Fibroblast of lung (primary cell): ENCODE measurements at regions not wholly inside any gene's neighbourhood (a gene's known extent, or its start where the extent isn't known, plus 50 kb on each side); places are given as distances from the start of the nearest gene placed in this dataset.

ENCODE experiments used
- DNase-seq, 2 donors: peaks; one replicate each; pipeline versions ENCODE4 v3.0.0 to v3.0.0-alpha.2; 2010; ENCODE audit warnings: low read depth in 2 of 2
- H2AFZ ChIP-seq: 2 replicates; pipeline ENCODE4 v1.5.1; 2012; ENCODE audit warnings: low read length, control low read depth, inconsistent platforms
- H3K27ac ChIP-seq: 2 replicates; pipeline ENCODE4 v1.5.1; 2011; ENCODE audit warnings: low read length, control low read depth; ENCODE audit not compliant: insufficient read depth
- H3K27me3 ChIP-seq: 2 replicates; pipeline ENCODE4 v1.5.1; 2011; ENCODE audit warnings: mild to moderate bottlenecking, low read length; ENCODE audit not compliant: control insufficient read depth, insufficient read depth
- H3K36me3 ChIP-seq: 2 replicates; pipeline ENCODE4 v1.5.1; 2011; ENCODE audit warnings: low read length; ENCODE audit not compliant: control insufficient read depth, insufficient read depth
- H3K4me1 ChIP-seq: 2 replicates; pipeline ENCODE4 v1.5.1; 2011; ENCODE audit warnings: low read length; ENCODE audit not compliant: control insufficient read depth, insufficient read depth; ENCODE audit errors: extremely low read depth
- H3K4me2 ChIP-seq: 2 replicates; pipeline ENCODE4 v1.5.1; 2011; ENCODE audit warnings: low read length, control low read depth; ENCODE audit not compliant: insufficient read depth; ENCODE audit errors: extremely low read depth
- H3K4me3 ChIP-seq, 4 experiments: fragments of 200-600 bp in 1 of 4; sonication (generic) in 1 of 4; replicated peaks in 1 of 4; 2 replicates each; pipeline ENCODE4 v1.5.1; 2011 to 2016; ENCODE audit warnings: low read length in 4 of 4, low read depth in 3 of 4, mild to moderate bottlenecking in 3 of 4, control low read depth in 2 of 4, inconsistent platforms in 1 of 4, mixed read lengths in 1 of 4; ENCODE audit not compliant: insufficient read depth in 1 of 4; ENCODE audit errors: control extremely low read depth in 1 of 4
- H3K79me2 ChIP-seq: 2 replicates; pipeline ENCODE4 v1.5.1; 2012; ENCODE audit warnings: mild to moderate bottlenecking, low read length, inconsistent platforms; ENCODE audit not compliant: control insufficient read depth, insufficient read depth
- H3K9ac ChIP-seq: 2 replicates; pipeline ENCODE4 v1.5.1; 2011; ENCODE audit warnings: mild to moderate bottlenecking, low read length, control low read depth; ENCODE audit not compliant: insufficient read depth
- H3K9me3 ChIP-seq: 2 replicates; pipeline ENCODE4 v1.5.1; 2012; ENCODE audit warnings: low read depth, low read length; ENCODE audit not compliant: control insufficient read depth, insufficient read depth
- H4K20me1 ChIP-seq: 2 replicates; pipeline ENCODE4 v1.5.1; 2011; ENCODE audit warnings: low read length; ENCODE audit not compliant: control insufficient read depth, insufficient read depth; ENCODE audit errors: extremely low read depth
- CTCF ChIP-seq, 2 donors: IDR thresholded peaks in 1 of 2; conservative IDR thresholded peaks in 1 of 2; 1 replicate in 1 of 2; 2 replicates in 1 of 2; pipeline ENCODE4 v1.5.1; 2011 to 2012; ENCODE audit warnings: low read length in 2 of 2, control low read depth in 1 of 2, inconsistent platforms in 1 of 2, low read depth in 1 of 2, mild to moderate bottlenecking in 1 of 2
- EZH2 ChIP-seq: IDR thresholded peaks from 2 replicates; pipeline ENCODE4 v1.5.1; 2012; ENCODE audit warnings: low read length, control low read depth, mild to moderate bottlenecking; ENCODE audit errors: missing control alignments

GRCh38 chr10:8527773-8528172 lies 473.3 kb downstream of the GATA3 start:
- Histone ChIP-seq H3K4me1 (no peaks in the 10 kb centered on the region), H2AFZ (no peak overlapping the region), H3K27ac (no peak overlapping the region), H4K20me1 (no peaks in the 10 kb centered on the region), H3K36me3 (no peaks in the 10 kb centered on the region), H3K79me2 (no peaks in the 10 kb centered on the region), H3K27me3 (no peaks in the 10 kb centered on the region), H3K9me3 (no peaks in the 10 kb centered on the region), H3K4me2 (no peak overlapping the region), H3K4me3 (no peak overlapping the region), H3K9ac (no peak overlapping the region)
- no peak for TF ChIP-seq EZH2
- no peak for TF ChIP-seq CTCF (conservative IDR thresholded peaks at IDR 0.05 in 1 of 2, IDR thresholded peaks at IDR 0.05 in 1 of 2; ENCODE audit: low read depth in 1 of 2, low read length in 2 of 2)
- DNase-seq, result no peak

- H3K4me3 ChIP-seq, result no peak overlapping the region
- H3K4me2 ChIP-seq, result no peak overlapping the region
- no peak for DNase-seq
- no peaks in the 10 kb centered on the region for H3K79me2 ChIP-seq
- no peak overlapping the region for H2AFZ ChIP-seq
- no peak overlapping the region for H3K9ac ChIP-seq
- no peaks in the 10 kb centered on the region for H4K20me1 ChIP-seq
- no peak for TF ChIP-seq CTCF (conservative IDR thresholded peaks at IDR 0.05 in 1 of 2, IDR thresholded peaks at IDR 0.05 in 1 of 2; ENCODE audit: low read depth in 1 of 2, low read length in 2 of 2)
- TF ChIP-seq EZH2, result no peak
- H3K36me3 ChIP-seq, result no peaks in the 10 kb centered on the region
- H3K4me1 ChIP-seq, result no peaks in the 10 kb centered on the region
- no peaks in the 10 kb centered on the region for H3K9me3 ChIP-seq
- H3K27ac ChIP-seq, result no peak overlapping the region
- H3K27me3 ChIP-seq, result no peaks in the 10 kb centered on the region
Measured at GRCh38 chr10:8531116-8531515, 476.6 kb downstream of the GATA3 start.

DNA sequence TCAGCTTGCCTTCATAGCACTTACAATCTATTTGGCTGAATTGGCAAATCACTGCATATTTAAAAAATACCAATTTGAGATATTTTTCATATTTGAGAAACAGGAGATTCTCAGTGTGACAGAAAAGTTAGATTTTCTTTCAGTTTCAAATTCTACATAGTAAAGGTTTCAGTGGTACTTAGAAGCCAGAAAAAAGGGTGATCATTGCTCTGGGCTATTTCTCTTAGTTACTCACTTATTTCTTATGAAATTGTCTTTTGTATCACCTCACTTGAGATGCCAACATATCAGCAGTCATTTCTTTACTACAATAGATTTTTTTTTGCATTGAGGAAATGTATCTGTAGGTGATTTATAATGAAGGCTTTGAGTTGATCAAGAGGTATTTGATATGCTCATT lies 478.2 kb downstream of the GATA3 start:
- H3K4me1 ChIP-seq, result no peaks in the 10 kb centered on the region
- H3K79me2 ChIP-seq, result no peaks in the 10 kb centered on the region
- H2AFZ ChIP-seq, result no peak overlapping the region
- H4K20me1 ChIP-seq, result no peaks in the 10 kb centered on the region
- no peak overlapping the region for H3K9ac ChIP-seq
- H3K4me2 ChIP-seq, result no peak overlapping the region
- no peak overlapping the region for H3K4me3 ChIP-seq
- DNase-seq, result no peak
- no peaks in the 10 kb centered on the region for H3K27me3 ChIP-seq
- TF ChIP-seq EZH2, result no peak
- TF ChIP-seq CTCF (conservative IDR thresholded peaks at IDR 0.05 in 1 of 2, IDR thresholded peaks at IDR 0.05 in 1 of 2; ENCODE audit: low read depth in 1 of 2, low read length in 2 of 2), result no peak
- no peak overlapping the region for H3K27ac ChIP-seq
- H3K36me3 ChIP-seq, result no peaks in the 10 kb centered on the region
- no peaks in the 10 kb centered on the region for H3K9me3 ChIP-seq
